ENCODE measurements at regions not wholly inside any gene's neighbourhood (a gene's known extent, or its start where the extent isn't known, plus 50 kb on each side); places are given as distances from the start of the nearest gene placed in this dataset.

DNA sequence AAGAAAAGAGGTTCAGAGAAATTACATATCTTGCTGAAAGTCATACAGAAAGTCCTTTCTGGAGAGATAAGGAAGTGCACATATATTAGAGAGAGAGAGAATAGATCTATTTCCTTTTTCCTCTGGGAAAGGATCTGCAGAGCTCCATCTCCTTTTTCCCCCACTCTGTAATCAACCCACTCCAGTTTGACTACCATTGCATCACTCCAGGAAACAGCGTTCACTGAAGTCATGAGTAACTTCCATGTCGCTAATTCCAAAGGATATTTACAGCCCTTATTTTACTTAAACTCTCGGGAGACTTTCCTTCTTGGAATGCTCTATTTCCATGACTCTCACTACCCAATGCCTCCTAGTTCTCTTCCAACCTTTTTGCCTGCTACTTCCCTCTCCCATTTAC, 72.5 kb upstream of the PARP11 start:
- Histone ChIP-seq H2AFZ (ENCODE audit: low read depth, low read length, severe bottlenecking) (no peak overlapping the region), H4K20me1 (ENCODE audit: low read depth, low read length) (no peaks in the 10 kb centered on the region), H3K79me2 (ENCODE audit: insufficient read depth, low read length) (no peaks in the 10 kb centered on the region), H3K9ac (ENCODE audit: low read length) (no peak overlapping the region), H3K9me2 (replicated peaks; ENCODE audit: insufficient read depth, low read length) (no peaks in the 10 kb centered on the region), H3K36me3 (ENCODE audit: low read length) (no peaks in the 10 kb centered on the region), H3K4me3 (ENCODE audit: insufficient read depth, low read length, poor library complexity, severe bottlenecking) (no peak overlapping the region), H3K9me3 (ENCODE audit: insufficient read depth, low read length) (no peaks in the 10 kb centered on the region), H3K27ac (ENCODE audit: low read depth, low read length) (no peak overlapping the region), H3K27me3 (ENCODE audit: low read length) (peaks cover 1% of the 10 kb centered on the region; the same call in 1 of the 2 replicates), H3K4me2 (ENCODE audit: low read depth, low read length, poor library complexity, severe bottlenecking) (no peak overlapping the region), H3F3A (ENCODE audit: insufficient read depth) (no peaks in the 10 kb centered on the region)
- no peak for TF ChIP-seq EZH2phosphoT487 (conservative IDR thresholded peaks at IDR 0.05; ENCODE audit: low read length)
- TF ChIP-seq, protein P1, sequence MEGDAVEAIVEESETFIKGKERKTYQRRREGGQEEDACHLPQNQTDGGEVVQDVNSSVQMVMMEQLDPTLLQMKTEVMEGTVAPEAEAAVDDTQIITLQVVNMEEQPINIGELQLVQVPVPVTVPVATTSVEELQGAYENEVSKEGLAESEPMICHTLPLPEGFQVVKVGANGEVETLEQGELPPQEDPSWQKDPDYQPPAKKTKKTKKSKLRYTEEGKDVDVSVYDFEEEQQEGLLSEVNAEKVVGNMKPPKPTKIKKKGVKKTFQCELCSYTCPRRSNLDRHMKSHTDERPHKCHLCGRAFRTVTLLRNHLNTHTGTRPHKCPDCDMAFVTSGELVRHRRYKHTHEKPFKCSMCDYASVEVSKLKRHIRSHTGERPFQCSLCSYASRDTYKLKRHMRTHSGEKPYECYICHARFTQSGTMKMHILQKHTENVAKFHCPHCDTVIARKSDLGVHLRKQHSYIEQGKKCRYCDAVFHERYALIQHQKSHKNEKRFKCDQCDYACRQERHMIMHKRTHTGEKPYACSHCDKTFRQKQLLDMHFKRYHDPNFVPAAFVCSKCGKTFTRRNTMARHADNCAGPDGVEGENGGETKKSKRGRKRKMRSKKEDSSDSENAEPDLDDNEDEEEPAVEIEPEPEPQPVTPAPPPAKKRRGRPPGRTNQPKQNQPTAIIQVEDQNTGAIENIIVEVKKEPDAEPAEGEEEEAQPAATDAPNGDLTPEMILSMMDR (IDR thresholded peaks at IDR 0.05; ENCODE audit: insufficient read depth, low read length, poor library complexity, severe bottlenecking), result no peak

DNA sequence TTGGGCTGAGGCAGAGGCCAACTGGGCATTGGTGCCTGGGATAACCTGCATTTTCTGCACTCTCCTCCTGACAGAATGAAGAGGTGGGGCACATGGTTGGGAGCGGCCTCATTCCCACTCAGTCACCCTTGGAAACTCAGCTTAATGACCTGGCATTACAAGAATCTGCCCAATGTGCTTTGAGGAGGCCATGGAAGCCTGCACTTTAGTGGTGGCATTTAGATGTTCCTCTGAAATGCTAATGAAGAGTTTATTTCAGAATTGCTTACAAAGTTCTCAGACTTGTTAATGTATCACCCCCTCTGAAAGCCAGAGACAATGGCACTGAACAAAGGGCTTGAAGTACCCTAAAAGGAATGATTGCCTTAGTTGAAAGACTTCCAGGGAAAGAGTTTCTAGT, 71.4 kb upstream of the PARP11 start:
- no peak overlapping the region for H2AFZ ChIP-seq (ENCODE audit: low read depth, low read length, severe bottlenecking)
- H3K9ac ChIP-seq (ENCODE audit: low read length), result no peak overlapping the region
- no peaks in the 10 kb centered on the region for H3K36me3 ChIP-seq (ENCODE audit: low read length)
- TF ChIP-seq EZH2phosphoT487 (conservative IDR thresholded peaks at IDR 0.05; ENCODE audit: low read length), result no peak
- TF ChIP-seq, protein P1 (IDR thresholded peaks at IDR 0.05; ENCODE audit: insufficient read depth, low read length, poor library complexity, severe bottlenecking), result no peak
- no peaks in the 10 kb centered on the region for H3K9me2 ChIP-seq (replicated peaks; ENCODE audit: insufficient read depth, low read length)
- H3K27ac ChIP-seq (ENCODE audit: low read depth, low read length), result no peak overlapping the region
- no peaks in the 10 kb centered on the region; the same call in 1 of the 2 replicates for H3K27me3 ChIP-seq (ENCODE audit: low read length)
- no peaks in the 10 kb centered on the region for H3F3A ChIP-seq (ENCODE audit: insufficient read depth)
- no peaks in the 10 kb centered on the region for H3K79me2 ChIP-seq (ENCODE audit: insufficient read depth, low read length)
- H4K20me1 ChIP-seq (ENCODE audit: low read depth, low read length), result no peaks in the 10 kb centered on the region
- H3K4me3 ChIP-seq (ENCODE audit: insufficient read depth, low read length, poor library complexity, severe bottlenecking), result no peak overlapping the region
- no peak overlapping the region for H3K4me2 ChIP-seq (ENCODE audit: low read depth, low read length, poor library complexity, severe bottlenecking)
- H3K9me3 ChIP-seq (ENCODE audit: insufficient read depth, low read length), result no peaks in the 10 kb centered on the region

DNA sequence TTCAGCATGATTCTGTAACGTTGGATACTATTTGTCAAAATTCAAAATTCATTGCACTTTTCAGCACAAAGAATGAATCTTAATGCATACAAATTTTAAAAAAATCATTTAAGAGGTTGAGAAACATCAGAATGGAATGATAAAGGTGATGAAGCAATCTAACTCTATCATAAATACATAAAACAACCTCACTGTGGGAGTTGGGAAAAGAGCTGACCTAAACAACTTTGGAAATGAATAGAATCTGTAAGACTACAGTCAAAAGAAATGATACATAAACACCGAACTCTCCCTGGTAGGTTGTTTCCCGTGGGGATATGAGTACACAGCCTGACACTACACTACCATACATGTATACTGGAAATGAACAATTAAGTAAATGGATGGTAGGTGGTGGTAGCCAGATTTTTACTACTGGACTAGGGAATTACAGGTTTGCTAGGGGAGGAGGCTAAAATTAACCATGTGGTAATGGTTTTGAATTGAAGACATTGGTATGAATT, 64.9 kb upstream of the PARP11 start:
- TF ChIP-seq EZH2phosphoT487 (conservative IDR thresholded peaks at IDR 0.05; ENCODE audit: low read length), result no peak
- TF ChIP-seq, protein P1 (IDR thresholded peaks at IDR 0.05; ENCODE audit: insufficient read depth, low read length, poor library complexity, severe bottlenecking), result no peak
- Histone ChIP-seq H3K9me2 (replicated peaks; ENCODE audit: insufficient read depth, low read length) (no peaks in the 10 kb centered on the region), H3K4me3 (ENCODE audit: insufficient read depth, low read length, poor library complexity, severe bottlenecking) (no peak overlapping the region)

More for the DNA sequence above, 64.9 kb upstream of the PARP11 start:
- Histone ChIP-seq H3F3A (ENCODE audit: insufficient read depth) (no peaks in the 10 kb centered on the region), H3K27ac (ENCODE audit: low read depth, low read length) (no peak overlapping the region), H3K27me3 (ENCODE audit: low read length) (no peaks in the 10 kb centered on the region; the same call in 1 of the 2 replicates), H2AFZ (ENCODE audit: low read depth, low read length, severe bottlenecking) (no peak overlapping the region), H3K9me3 (ENCODE audit: insufficient read depth, low read length) (no peaks in the 10 kb centered on the region), H3K4me2 (ENCODE audit: low read depth, low read length, poor library complexity, severe bottlenecking) (no peak overlapping the region), H3K9ac (ENCODE audit: low read length) (no peak overlapping the region), H3K79me2 (ENCODE audit: insufficient read depth, low read length) (no peaks in the 10 kb centered on the region), H3K36me3 (ENCODE audit: low read length) (no peaks in the 10 kb centered on the region), H4K20me1 (ENCODE audit: low read depth, low read length) (no peaks in the 10 kb centered on the region)

Data from SU-DHL-6 (cell line).